NT2/D1 (cell line): ENCODE measurements at regions not wholly inside any gene's neighbourhood (a gene's known extent, or its start where the extent isn't known, plus 50 kb on each side); places are given as distances from the start of the nearest gene placed in this dataset.

ENCODE experiments used
- YY1 ChIP-seq: IDR thresholded peaks from 2 replicates; pipeline ENCODE4 v1.6.1; 2011; ENCODE audit not compliant: insufficient read length, insufficient read depth
- ZNF274 ChIP-seq: IDR thresholded peaks from 2 replicates; pipeline ENCODE4 v1.6.1; 2011; ENCODE audit warnings: mild to moderate bottlenecking, low read depth, low read length

- TF ChIP-seq YY1 (no peak), ZNF274 (no peak)
Measured at GRCh38 chr1:195981448-195982139, 626.6 kb downstream of the KCNT2 start.
